Liver (tissue), 8 donors: ENCODE measurements at regions not wholly inside any gene's neighbourhood (a gene's known extent, or its start where the extent isn't known, plus 50 kb on each side); places are given as distances from the start of the nearest gene placed in this dataset.

Source experiments
- DNase-seq: peaks from one replicate; pipeline ENCODE4 v3.0.0-alpha.2; 2017; ENCODE audit warnings: low spot score
- H3K27ac ChIP-seq, 2 donors: one replicate each; pipeline ENCODE4 v1.7.0; 2013; ENCODE audit warnings: inconsistent platforms in 2 of 2, low read length in 2 of 2, control low read depth in 1 of 2, low read depth in 1 of 2, mild to moderate bottlenecking in 1 of 2
- H3K27me3 ChIP-seq, 4 donors: one replicate each; pipeline versions ENCODE4 v1.6.1 to v1.7.0; 2013; ENCODE audit warnings: low read length in 3 of 4, inconsistent platforms in 1 of 4, mild to moderate bottlenecking in 1 of 4, moderate library complexity in 1 of 4; ENCODE audit not compliant: control insufficient read depth in 4 of 4, insufficient read depth in 4 of 4
- H3K36me3 ChIP-seq, 4 donors: one replicate each; pipeline versions ENCODE4 v1.6.1 to v1.7.0; 2013; ENCODE audit warnings: low read length in 3 of 4, mild to moderate bottlenecking in 3 of 4, low read depth in 1 of 4, moderate library complexity in 1 of 4; ENCODE audit not compliant: control insufficient read depth in 4 of 4, insufficient read depth in 3 of 4
- H3K4me1 ChIP-seq, 4 donors: one replicate each; pipeline versions ENCODE4 v1.6.1 to v1.7.0; 2013; ENCODE audit warnings: low read length in 3 of 4, mild to moderate bottlenecking in 3 of 4, moderate library complexity in 1 of 4; ENCODE audit not compliant: control insufficient read depth in 4 of 4, insufficient read depth in 4 of 4
- H3K4me3 ChIP-seq, 3 donors: one replicate each; pipeline versions ENCODE4 v1.6.1 to v1.7.0; 2013; ENCODE audit warnings: low read length in 3 of 3, control low read depth in 1 of 3, low read depth in 1 of 3, mild to moderate bottlenecking in 1 of 3
- H3K9ac ChIP-seq, 2 donors: one replicate each; pipeline ENCODE4 v1.7.0; 2013; ENCODE audit warnings: low read length in 2 of 2, mild to moderate bottlenecking in 2 of 2, moderate library complexity in 2 of 2, control low read depth in 1 of 2, low read depth in 1 of 2
- H3K9me3 ChIP-seq, 4 donors: one replicate each; pipeline versions ENCODE4 v1.6.1 to v1.7.0; 2013; ENCODE audit warnings: low read length in 3 of 4; ENCODE audit not compliant: control insufficient read depth in 4 of 4
- EGR1 ChIP-seq, 2 donors: IDR thresholded peaks; 2 replicates each; pipeline ENCODE4 v1.6.1; 2016 to 2018; ENCODE audit warnings: antibody characterized with exemption in 2 of 2, low read depth in 2 of 2
- FOXA1 ChIP-seq: IDR thresholded peaks from 2 replicates; pipeline ENCODE4 v1.6.1; 2016; ENCODE audit warnings: antibody characterized with exemption
- FOXA2 ChIP-seq: IDR thresholded peaks from 2 replicates; pipeline ENCODE4 v1.6.1; 2016; ENCODE audit warnings: antibody characterized with exemption
- GABPA ChIP-seq, 2 donors: IDR thresholded peaks in 1 of 2; conservative IDR thresholded peaks in 1 of 2; 2 replicates each; pipeline ENCODE4 v1.6.1; 2016; ENCODE audit warnings: antibody characterized with exemption in 2 of 2, mild to moderate bottlenecking in 1 of 2, moderate library complexity in 1 of 2
- HNF4A ChIP-seq, 2 donors: conservative IDR thresholded peaks; 2 replicates each; pipeline ENCODE4 v1.6.1; 2016; ENCODE audit warnings: antibody characterized with exemption in 2 of 2, mild to moderate bottlenecking in 2 of 2
- HNF4G ChIP-seq: IDR thresholded peaks from 2 replicates; pipeline ENCODE4 v1.6.1; 2016; ENCODE audit warnings: antibody characterized with exemption
- JUND ChIP-seq, 2 donors: IDR thresholded peaks; 2 replicates each; pipeline ENCODE4 v1.6.1; 2016; ENCODE audit warnings: antibody characterized with exemption in 2 of 2
- NR2F2 ChIP-seq: IDR thresholded peaks from 2 replicates; pipeline ENCODE4 v1.6.1; 2016; ENCODE audit warnings: antibody characterized with exemption
- RAD21 ChIP-seq, 2 donors: IDR thresholded peaks; 2 replicates each; pipeline ENCODE4 v1.6.1; 2016; ENCODE audit warnings: antibody characterized with exemption in 2 of 2, mild to moderate bottlenecking in 2 of 2
- RXRA ChIP-seq, 2 donors: IDR thresholded peaks; 2 replicates each; pipeline ENCODE4 v1.6.1; 2017 to 2018; ENCODE audit warnings: antibody characterized with exemption in 2 of 2, mild to moderate bottlenecking in 1 of 2
- SP1 ChIP-seq: IDR thresholded peaks from 2 replicates; pipeline ENCODE4 v1.6.1; 2018; ENCODE audit warnings: antibody characterized with exemption, mild to moderate bottlenecking
- YY1 ChIP-seq: IDR thresholded peaks from 2 replicates; pipeline ENCODE4 v1.6.1; 2016; ENCODE audit warnings: antibody characterized with exemption, mild to moderate bottlenecking
- WGBS: extraction: QIAGEN DNeasy Blood & Tissue Kit; methylation state at CpG from one replicate; pipeline ENCODE4 v1.1.7; 2013; 5-methylcytosine and 5-hydroxymethylcytosine counted together
- TF ChIP-seq, protein P1 (sequence below): IDR thresholded peaks from 2 replicates; pipeline ENCODE4 v1.6.1; 2016; ENCODE audit warnings: antibody characterized with exemption
- TF ChIP-seq, protein P2 (sequence below): IDR thresholded peaks from 2 replicates; pipeline ENCODE4 v1.6.1; 2016; ENCODE audit warnings: antibody characterized with exemption
- TF ChIP-seq, protein P3 (sequence below): fragments of 150-350 bp; IDR thresholded peaks from 2 replicates; pipeline ENCODE4 v1.5.1; 2017; ENCODE audit warnings: improper control_type of control experiment, low read depth, low read length; ENCODE audit not compliant: missing input control
- TF ChIP-seq, protein P4 (sequence below): IDR thresholded peaks from 2 replicates; pipeline ENCODE4 v1.6.1; 2016; ENCODE audit warnings: antibody characterized with exemption
- TF ChIP-seq, protein P5 (sequence below): IDR thresholded peaks from 2 replicates; pipeline ENCODE4 v1.6.1; 2016; ENCODE audit warnings: antibody characterized with exemption, mild to moderate bottlenecking
- donor health status: healthy.
- donor health status: healthy.
- donor health status: healthy.
- donor health status: healthy.
- donor health status: healthy.

DNA sequence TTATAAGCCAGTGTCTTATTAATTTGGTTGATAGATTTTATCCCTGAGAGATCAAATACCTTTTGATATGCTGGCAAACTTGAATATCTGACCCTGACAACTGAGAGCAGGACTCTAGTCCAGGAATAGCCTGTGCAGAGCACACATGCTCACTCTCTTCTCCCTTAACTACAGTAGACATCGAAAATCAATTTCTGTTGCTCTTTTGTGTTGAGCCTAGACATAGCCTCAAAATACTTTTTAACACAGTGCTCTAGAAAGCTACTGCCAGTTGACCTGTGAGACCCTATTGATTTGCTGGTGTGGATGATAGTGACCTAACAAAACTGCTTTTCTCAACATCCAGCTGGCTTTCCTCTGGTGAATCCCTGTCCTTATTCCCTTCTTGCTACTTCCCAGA, 86.4 kb upstream of the ANKRD28 start:
- Histone ChIP-seq H3K27me3 (no peaks in the 10 kb centered on the region), H3K4me3 (no peak overlapping the region), H3K4me1 (peaks cover 0 to 21% (median 13%) of the 10 kb centered on the region in 4 donors), H3K9ac (no peak overlapping the region), H3K27ac (no peak overlapping the region), H3K36me3 (no peaks in the 10 kb centered on the region), H3K9me3 (no peaks in the 10 kb centered on the region)
- TF ChIP-seq RXRA (IDR thresholded peaks at IDR 0.05) (peak; percentile 36 to 50), GABPA (IDR thresholded peaks at IDR 0.05 in 1 of 2, conservative IDR thresholded peaks at IDR 0.05 in 1 of 2) (no peak), HNF4A (conservative IDR thresholded peaks at IDR 0.05) (peak; percentile 55 to 57), RAD21 (IDR thresholded peaks at IDR 0.05) (peak in 1 of 2 donors; percentile 18)
- WGBS: 37% methylated on average over 1 of the region's 1 CpG
- DNase-seq: no peak

DNA sequence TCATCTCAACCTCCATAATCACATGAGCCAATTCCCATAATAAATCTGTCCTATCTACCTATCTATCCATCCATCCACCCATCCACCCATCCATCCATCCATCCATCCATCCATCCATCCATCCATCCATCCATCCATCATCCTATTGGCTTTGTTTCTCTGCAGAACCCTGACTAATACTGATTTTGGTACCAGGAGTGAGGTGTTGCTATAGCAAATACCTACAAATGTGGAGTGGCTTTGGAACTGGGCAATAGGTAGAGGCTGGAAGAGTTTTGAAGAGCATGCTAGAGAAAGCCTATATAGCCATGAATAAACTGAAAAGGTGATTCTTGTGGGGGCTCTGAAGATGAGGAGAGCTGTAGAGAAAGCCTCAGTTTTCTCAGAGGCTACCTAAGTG, 88.7 kb upstream of the ANKRD28 start:
- TF ChIP-seq, protein P1, sequence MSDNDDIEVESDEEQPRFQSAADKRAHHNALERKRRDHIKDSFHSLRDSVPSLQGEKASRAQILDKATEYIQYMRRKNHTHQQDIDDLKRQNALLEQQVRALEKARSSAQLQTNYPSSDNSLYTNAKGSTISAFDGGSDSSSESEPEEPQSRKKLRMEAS: no peak
- TF ChIP-seq YY1: no peak
- TF ChIP-seq, protein P2, sequence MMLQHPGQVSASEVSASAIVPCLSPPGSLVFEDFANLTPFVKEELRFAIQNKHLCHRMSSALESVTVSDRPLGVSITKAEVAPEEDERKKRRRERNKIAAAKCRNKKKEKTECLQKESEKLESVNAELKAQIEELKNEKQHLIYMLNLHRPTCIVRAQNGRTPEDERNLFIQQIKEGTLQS: no peak
- TF ChIP-seq FOXA2: no peak
- TF ChIP-seq SP1: no peak
- no peak for TF ChIP-seq NR2F2
- TF ChIP-seq RXRA (IDR thresholded peaks at IDR 0.05): no peak
- no peak for TF ChIP-seq HNF4G
- Histone ChIP-seq H3K27me3 (no peaks in the 10 kb centered on the region), H3K27ac (no peak overlapping the region), H3K9me3 (no peaks in the 10 kb centered on the region), H3K4me1 (peaks cover 0 to 21% (median 13%) of the 10 kb centered on the region in 4 donors), H3K36me3 (no peaks in the 10 kb centered on the region), H3K4me3 (no peak overlapping the region), H3K9ac (no peak overlapping the region)
- DNase-seq: no peak

DNA sequence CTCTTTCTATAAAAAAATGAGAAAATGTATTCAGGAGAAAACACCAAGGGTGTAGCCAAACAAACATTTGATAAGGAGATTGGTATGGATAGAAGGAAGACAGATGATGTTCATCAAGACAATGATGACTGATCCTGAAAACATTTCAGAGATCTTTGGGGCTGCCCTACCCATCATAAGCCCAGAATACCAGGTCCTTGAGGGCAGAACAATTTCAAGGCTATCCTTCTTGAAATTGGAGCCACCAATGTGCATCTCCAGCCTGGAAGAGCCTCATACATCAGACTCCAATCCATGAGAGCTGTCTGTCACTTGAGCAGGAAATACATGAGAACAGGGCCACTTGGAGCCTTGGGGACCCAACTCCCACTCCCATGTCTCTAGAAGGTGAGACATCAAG, 89.5 kb upstream of the ANKRD28 start:
- Histone ChIP-seq H3K36me3 (no peaks in the 10 kb centered on the region), H3K4me3 (no peak overlapping the region), H3K4me1 (peaks cover 0 to 18% (median 12%) of the 10 kb centered on the region in 4 donors), H3K27me3 (no peaks in the 10 kb centered on the region), H3K9ac (no peak overlapping the region), H3K9me3 (no peaks in the 10 kb centered on the region), H3K27ac (no peak overlapping the region)
- no peak for DNase-seq
- TF ChIP-seq JUND (IDR thresholded peaks at IDR 0.05) (no peak), YY1 (no peak), HNF4A (conservative IDR thresholded peaks at IDR 0.05) (no peak), SP1 (no peak), GABPA (IDR thresholded peaks at IDR 0.05 in 1 of 2, conservative IDR thresholded peaks at IDR 0.05 in 1 of 2) (no peak), FOXA2 (no peak), EGR1 (IDR thresholded peaks at IDR 0.05; ENCODE audit: low read depth in 2 of 2) (no peak), FOXA1 (no peak), NR2F2 (no peak)
- TF ChIP-seq, protein P3, sequence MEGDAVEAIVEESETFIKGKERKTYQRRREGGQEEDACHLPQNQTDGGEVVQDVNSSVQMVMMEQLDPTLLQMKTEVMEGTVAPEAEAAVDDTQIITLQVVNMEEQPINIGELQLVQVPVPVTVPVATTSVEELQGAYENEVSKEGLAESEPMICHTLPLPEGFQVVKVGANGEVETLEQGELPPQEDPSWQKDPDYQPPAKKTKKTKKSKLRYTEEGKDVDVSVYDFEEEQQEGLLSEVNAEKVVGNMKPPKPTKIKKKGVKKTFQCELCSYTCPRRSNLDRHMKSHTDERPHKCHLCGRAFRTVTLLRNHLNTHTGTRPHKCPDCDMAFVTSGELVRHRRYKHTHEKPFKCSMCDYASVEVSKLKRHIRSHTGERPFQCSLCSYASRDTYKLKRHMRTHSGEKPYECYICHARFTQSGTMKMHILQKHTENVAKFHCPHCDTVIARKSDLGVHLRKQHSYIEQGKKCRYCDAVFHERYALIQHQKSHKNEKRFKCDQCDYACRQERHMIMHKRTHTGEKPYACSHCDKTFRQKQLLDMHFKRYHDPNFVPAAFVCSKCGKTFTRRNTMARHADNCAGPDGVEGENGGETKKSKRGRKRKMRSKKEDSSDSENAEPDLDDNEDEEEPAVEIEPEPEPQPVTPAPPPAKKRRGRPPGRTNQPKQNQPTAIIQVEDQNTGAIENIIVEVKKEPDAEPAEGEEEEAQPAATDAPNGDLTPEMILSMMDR: no peak
- TF ChIP-seq, protein P4, sequence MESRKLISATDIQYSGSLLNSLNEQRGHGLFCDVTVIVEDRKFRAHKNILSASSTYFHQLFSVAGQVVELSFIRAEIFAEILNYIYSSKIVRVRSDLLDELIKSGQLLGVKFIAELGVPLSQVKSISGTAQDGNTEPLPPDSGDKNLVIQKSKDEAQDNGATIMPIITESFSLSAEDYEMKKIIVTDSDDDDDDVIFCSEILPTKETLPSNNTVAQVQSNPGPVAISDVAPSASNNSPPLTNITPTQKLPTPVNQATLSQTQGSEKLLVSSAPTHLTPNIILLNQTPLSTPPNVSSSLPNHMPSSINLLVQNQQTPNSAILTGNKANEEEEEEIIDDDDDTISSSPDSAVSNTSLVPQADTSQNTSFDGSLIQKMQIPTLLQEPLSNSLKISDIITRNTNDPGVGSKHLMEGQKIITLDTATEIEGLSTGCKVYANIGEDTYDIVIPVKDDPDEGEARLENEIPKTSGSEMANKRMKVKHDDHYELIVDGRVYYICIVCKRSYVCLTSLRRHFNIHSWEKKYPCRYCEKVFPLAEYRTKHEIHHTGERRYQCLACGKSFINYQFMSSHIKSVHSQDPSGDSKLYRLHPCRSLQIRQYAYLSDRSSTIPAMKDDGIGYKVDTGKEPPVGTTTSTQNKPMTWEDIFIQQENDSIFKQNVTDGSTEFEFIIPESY: no peak
- TF ChIP-seq, protein P5, sequence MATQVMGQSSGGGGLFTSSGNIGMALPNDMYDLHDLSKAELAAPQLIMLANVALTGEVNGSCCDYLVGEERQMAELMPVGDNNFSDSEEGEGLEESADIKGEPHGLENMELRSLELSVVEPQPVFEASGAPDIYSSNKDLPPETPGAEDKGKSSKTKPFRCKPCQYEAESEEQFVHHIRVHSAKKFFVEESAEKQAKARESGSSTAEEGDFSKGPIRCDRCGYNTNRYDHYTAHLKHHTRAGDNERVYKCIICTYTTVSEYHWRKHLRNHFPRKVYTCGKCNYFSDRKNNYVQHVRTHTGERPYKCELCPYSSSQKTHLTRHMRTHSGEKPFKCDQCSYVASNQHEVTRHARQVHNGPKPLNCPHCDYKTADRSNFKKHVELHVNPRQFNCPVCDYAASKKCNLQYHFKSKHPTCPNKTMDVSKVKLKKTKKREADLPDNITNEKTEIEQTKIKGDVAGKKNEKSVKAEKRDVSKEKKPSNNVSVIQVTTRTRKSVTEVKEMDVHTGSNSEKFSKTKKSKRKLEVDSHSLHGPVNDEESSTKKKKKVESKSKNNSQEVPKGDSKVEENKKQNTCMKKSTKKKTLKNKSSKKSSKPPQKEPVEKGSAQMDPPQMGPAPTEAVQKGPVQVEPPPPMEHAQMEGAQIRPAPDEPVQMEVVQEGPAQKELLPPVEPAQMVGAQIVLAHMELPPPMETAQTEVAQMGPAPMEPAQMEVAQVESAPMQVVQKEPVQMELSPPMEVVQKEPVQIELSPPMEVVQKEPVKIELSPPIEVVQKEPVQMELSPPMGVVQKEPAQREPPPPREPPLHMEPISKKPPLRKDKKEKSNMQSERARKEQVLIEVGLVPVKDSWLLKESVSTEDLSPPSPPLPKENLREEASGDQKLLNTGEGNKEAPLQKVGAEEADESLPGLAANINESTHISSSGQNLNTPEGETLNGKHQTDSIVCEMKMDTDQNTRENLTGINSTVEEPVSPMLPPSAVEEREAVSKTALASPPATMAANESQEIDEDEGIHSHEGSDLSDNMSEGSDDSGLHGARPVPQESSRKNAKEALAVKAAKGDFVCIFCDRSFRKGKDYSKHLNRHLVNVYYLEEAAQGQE: no peak
- TF ChIP-seq, protein P1: no peak
- TF ChIP-seq, protein P2: no peak
